K562 (cell line): ENCODE measurements at regions not wholly inside any gene's neighbourhood (a gene's known extent, or its start where the extent isn't known, plus 50 kb on each side); places are given as distances from the start of the nearest gene placed in this dataset.

Experiments used
- CTCF ChIP-seq, 3 experiments: IDR thresholded peaks in 2 of 3; conservative IDR thresholded peaks in 1 of 3; 2 replicates each; pipeline ENCODE4 v1.5.1; 2011 to 2012; ENCODE audit warnings: low read length in 3 of 3, mild to moderate bottlenecking in 3 of 3, control low read depth in 2 of 3, improper control_type of control experiment in 1 of 3, inconsistent platforms in 1 of 3, low read depth in 1 of 3, mixed read lengths in 1 of 3, moderate library complexity in 1 of 3; ENCODE audit not compliant: insufficient read depth in 2 of 3
- DNMT1 ChIP-seq: fragments of 450-650 bp; IDR thresholded peaks from 2 replicates; pipeline ENCODE4 v1.6.1; 2016; ENCODE audit warnings: antibody characterized with exemption, mild to moderate bottlenecking
- EGR1 ChIP-seq: fragments of 450-650 bp; conservative IDR thresholded peaks from 2 replicates; pipeline ENCODE4 v1.6.1; 2017; ENCODE audit warnings: mild to moderate bottlenecking
- HDAC2 ChIP-seq: fragments of 450-650 bp; IDR thresholded peaks from 2 replicates; pipeline ENCODE4 v1.6.1; 2016; ENCODE audit warnings: mild to moderate bottlenecking
- NFRKB ChIP-seq: fragments of 450-650 bp; IDR thresholded peaks from 2 replicates; pipeline ENCODE4 v1.6.1; 2016; ENCODE audit warnings: low read depth
- POLR2AphosphoS5 ChIP-seq: IDR thresholded peaks from 2 replicates; pipeline ENCODE4 v1.6.1; 2011; ENCODE audit warnings: mild to moderate bottlenecking, low read depth, low read length, moderate library complexity; ENCODE audit not compliant: control insufficient read depth, insufficient read depth
- RNF2 ChIP-seq: sonication (generic); IDR thresholded peaks from 2 replicates; pipeline ENCODE4 v1.6.1; 2016
- SMARCC2 ChIP-seq: fragments of 450-650 bp; IDR thresholded peaks from 2 replicates; pipeline ENCODE4 v1.6.1; 2017; ENCODE audit warnings: antibody characterized with exemption, moderate library complexity, mild to moderate bottlenecking, low read depth
- TCF7L2 ChIP-seq: fragments of 150-350 bp; IDR thresholded peaks from 2 replicates; pipeline ENCODE4 v1.6.1; 2016; ENCODE audit warnings: low read depth, mild to moderate bottlenecking, low read length, moderate library complexity
- ZBTB49 ChIP-seq: sonication (generic); formaldehyde crosslinking; IDR thresholded peaks from 2 replicates; pipeline ENCODE4 v1.8.0; 2022; ENCODE audit warnings: missing genetic modification reagents, mild to moderate bottlenecking, borderline replicate concordance
- ZC3H8 ChIP-seq: fragments of 450-650 bp; IDR thresholded peaks from 2 replicates; pipeline ENCODE4 v1.6.1; 2017
- ZNF146 ChIP-seq: IDR thresholded peaks from one replicate; pipeline ENCODE4 v1.6.1; 2018; ENCODE audit warnings: missing compliant biosample characterization; ENCODE audit not compliant: unreplicated experiment
- ZNF354B ChIP-seq: fragments of 250-450 bp; sonication (Bioruptor Pico); IDR thresholded peaks from 2 replicates; pipeline ENCODE4 v1.4.0; 2020

DNA sequence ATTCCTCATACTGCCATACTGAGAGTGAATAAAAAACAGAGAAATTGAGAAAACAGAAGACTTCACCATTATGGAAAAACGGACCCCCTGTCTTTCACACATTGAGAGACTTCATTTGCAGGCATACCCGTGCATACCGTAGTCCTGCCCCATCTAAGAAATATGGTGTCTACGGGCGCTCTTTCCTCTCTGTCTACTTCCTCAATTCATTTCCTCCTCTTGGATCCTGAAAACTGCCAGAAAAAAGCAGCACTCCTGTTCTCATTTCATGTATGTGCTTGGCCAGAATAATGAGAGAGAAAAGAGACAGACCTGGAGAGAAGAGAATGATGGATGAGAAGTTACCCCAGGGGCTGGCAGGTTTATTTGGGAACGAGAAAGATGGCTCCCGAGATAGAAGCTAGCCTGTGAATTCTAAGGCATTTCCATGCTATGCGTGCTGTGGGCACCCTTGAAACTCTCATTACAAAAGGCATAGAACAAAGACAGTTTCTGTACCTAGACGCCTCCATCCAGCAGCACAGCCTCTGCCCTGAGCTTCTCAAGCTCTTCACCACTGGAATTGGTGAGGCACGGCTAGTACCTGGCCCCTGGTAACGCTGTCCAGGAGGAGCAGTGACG, 62.5 kb upstream of the EPHB3 start:
- TF ChIP-seq TCF7L2 (no peak), ZBTB49 (CRISPR knock-in tag) (no peak), CTCF (IDR thresholded peaks at IDR 0.05 in 2 of 3, conservative IDR thresholded peaks at IDR 0.05 in 1 of 3; ENCODE audit: insufficient read depth in 2 of 3, low read depth in 1 of 3, low read length in 3 of 3) (no peak), POLR2AphosphoS5 (no peak), SMARCC2 (no peak), DNMT1 (no peak), NFRKB (no peak), ZC3H8 (no peak), HDAC2 (no peak), ZNF354B (CRISPR knock-in tag) (no peak), EGR1 (no peak), ZNF146 (CRISPR knock-in tag) (no peak), RNF2 (no peak)
